ENCODE measurements at regions not wholly inside any gene's neighbourhood (a gene's known extent, or its start where the extent isn't known, plus 50 kb on each side); places are given as distances from the start of the nearest gene placed in this dataset.

GRCh38 chr6:71730284-71730683 lies 156.1 kb upstream of the RIMS1 start:
- no peak for TF ChIP-seq CTCF (IDR thresholded peaks at IDR 0.05)
- intact Hi-C loops (cut with micrococcal nuclease), result no loop called here
- WGBS (ENCODE audit: insufficient coverage), result no CpG with 5 or more reads among the region's 3 CpGs

GRCh38 chr6:71733970-71734899 lies 152.1 kb upstream of the RIMS1 start:
- Mint-ChIP-seq H3K4me3 (no peak overlapping the region), H3K9me3 (peaks cover 0 to 3% (median 0%) of the 10 kb centered on the region in 7 donors), H3K4me1 (no peaks in the 10 kb centered on the region), H3K27ac (no peak overlapping the region), H3K36me3 (no peaks in the 10 kb centered on the region), H3K27me3 (ENCODE audit: low read depth in 3 of 3) (peaks cover 0 to 1% (median 0%) of the 10 kb centered on the region in 3 donors)
- H3K79me2 ChIP-seq (ENCODE audit: insufficient read depth, low read length), result no peaks in the 10 kb centered on the region
- H3K27ac ChIP-seq (ENCODE audit: low read depth in 1 of 2, low read length in 2 of 2), result no peak overlapping the region
- WGBS (ENCODE audit: insufficient coverage), result no CpG with 5 or more reads among the region's 1 CpG
- no peak overlapping the region for H2AFZ ChIP-seq (ENCODE audit: insufficient read depth, low read depth, low read length, poor library complexity, severe bottlenecking)
- no peak overlapping the region for H3K4me2 ChIP-seq (replicated peaks; ENCODE audit: extremely low read depth, low read length, poor library complexity, severe bottlenecking)
- H3K9ac ChIP-seq (ENCODE audit: insufficient read depth, low read length, poor library complexity, severe bottlenecking), result no peak overlapping the region
- H3K4me1 ChIP-seq (ENCODE audit: control insufficient read depth in 1 of 2, insufficient read depth in 2 of 2, low read length in 2 of 2), result no peaks in the 10 kb centered on the region
- no peak for DNase-seq
- H3K4me3 ChIP-seq (replicated peaks in 1 of 3; ENCODE audit: low read depth in 2 of 3, low read length in 3 of 3), result no peak overlapping the region
- intact Hi-C loops (cut with micrococcal nuclease), result no loop called here
- no peaks in the 10 kb centered on the region for H3K27me3 ChIP-seq (ENCODE audit: control insufficient read depth in 2 of 2, insufficient read depth in 2 of 2, low read length in 2 of 2)
- no peaks in the 10 kb centered on the region for H4K20me1 ChIP-seq (ENCODE audit: insufficient read depth, low read length)
- H3K36me3 ChIP-seq (replicated peaks in 1 of 2; ENCODE audit: control insufficient read depth in 1 of 2, insufficient read depth in 2 of 2, low read length in 2 of 2), result no peaks in the 10 kb centered on the region
- no peaks in the 10 kb centered on the region for H3K9me3 ChIP-seq (replicated peaks in 1 of 2; ENCODE audit: control insufficient read depth in 1 of 2, insufficient read depth in 1 of 2, low read length in 2 of 2)
- TF ChIP-seq CTCF (IDR thresholded peaks at IDR 0.05), result no peak

More at GRCh38 chr6:71730284-71730683, 156.1 kb upstream of the RIMS1 start:
- H3K27me3 ChIP-seq (ENCODE audit: control insufficient read depth in 2 of 2, insufficient read depth in 2 of 2, low read length in 2 of 2), result no peaks in the 10 kb centered on the region
- Mint-ChIP-seq H3K4me1 (no peaks in the 10 kb centered on the region), H3K4me3 (no peak overlapping the region), H3K27me3 (ENCODE audit: low read depth in 3 of 3) (no peaks in the 10 kb centered on the region), H3K36me3 (no peaks in the 10 kb centered on the region), H3K27ac (no peak overlapping the region), H3K9me3 (peaks cover 0 to 3% (median 0%) of the 10 kb centered on the region in 7 donors)
- H3K9ac ChIP-seq (ENCODE audit: insufficient read depth, low read length, poor library complexity, severe bottlenecking), result no peak overlapping the region
- no peak overlapping the region for H3K4me2 ChIP-seq (replicated peaks; ENCODE audit: extremely low read depth, low read length, poor library complexity, severe bottlenecking)
- H2AFZ ChIP-seq (ENCODE audit: insufficient read depth, low read depth, low read length, poor library complexity, severe bottlenecking), result no peak overlapping the region
- no peaks in the 10 kb centered on the region for H3K9me3 ChIP-seq (replicated peaks in 1 of 2; ENCODE audit: control insufficient read depth in 1 of 2, insufficient read depth in 1 of 2, low read length in 2 of 2)
- H4K20me1 ChIP-seq (ENCODE audit: insufficient read depth, low read length), result no peaks in the 10 kb centered on the region
- H3K36me3 ChIP-seq (replicated peaks in 1 of 2; ENCODE audit: control insufficient read depth in 1 of 2, insufficient read depth in 2 of 2, low read length in 2 of 2), result no peaks in the 10 kb centered on the region
- H3K27ac ChIP-seq (ENCODE audit: low read depth in 1 of 2, low read length in 2 of 2), result no peak overlapping the region
- H3K4me1 ChIP-seq (ENCODE audit: control insufficient read depth in 1 of 2, insufficient read depth in 2 of 2, low read length in 2 of 2), result no peaks in the 10 kb centered on the region
- H3K79me2 ChIP-seq (ENCODE audit: insufficient read depth, low read length), result no peaks in the 10 kb centered on the region
- H3K4me3 ChIP-seq (replicated peaks in 1 of 3; ENCODE audit: low read depth in 2 of 3, low read length in 3 of 3), result no peak overlapping the region
- DNase-seq, result no peak

All from CD14-positive monocyte (primary cell).